WI38 (cell line): ENCODE measurements at regions not wholly inside any gene's neighbourhood (a gene's known extent, or its start where the extent isn't known, plus 50 kb on each side); places are given as distances from the start of the nearest gene placed in this dataset.
A peak's percentile ranks its signal among the peaks of the same experiment; 100 is the strongest.

Experiments used
- H3K4me3 ChIP-seq: 2 replicates; pipeline ENCODE4 v1.5.1; 2011; ENCODE audit warnings: low read depth, mild to moderate bottlenecking, control low read depth, low read length
- CTCF ChIP-seq: IDR thresholded peaks from 2 replicates; pipeline ENCODE4 v1.5.1; 2012; ENCODE audit warnings: low read depth, mild to moderate bottlenecking, control low read depth, low read length

GRCh38 chr2:573805-574392 is 103.3 kb downstream of the TMEM18 start:
- H3K4me3 ChIP-seq, result no peak overlapping the region
- TF ChIP-seq CTCF, result no peak

- no peak for TF ChIP-seq CTCF
- H3K4me3 ChIP-seq, result no peak overlapping the region
These were observed 104.2 kb downstream of the TMEM18 start for GRCh38 chr2:573025-573424.

GRCh38 chr2:569681-570080 is 107.5 kb downstream of the TMEM18 start:
- TF ChIP-seq CTCF, result no peak
- no peak overlapping the region for H3K4me3 ChIP-seq

- no peak overlapping the region for H3K4me3 ChIP-seq
- TF ChIP-seq CTCF, result no peak
These were observed 108.5 kb downstream of the TMEM18 start for GRCh38 chr2:568639-569235.

GRCh38 chr2:567865-568638 is 109.2 kb downstream of the TMEM18 start:
- TF ChIP-seq CTCF, result no peak
- H3K4me3 ChIP-seq, result peak overlapping the region; percentile 3; the same call in 1 of the 2 replicates

GRCh38 chr2:567496-567864 is 109.7 kb downstream of the TMEM18 start:
- no peak for TF ChIP-seq CTCF
- no peak overlapping the region for H3K4me3 ChIP-seq
